ENCODE measurements at regions not wholly inside any gene's neighbourhood (a gene's known extent, or its start where the extent isn't known, plus 50 kb on each side); places are given as distances from the start of the nearest gene placed in this dataset.

GRCh38 chr12:12010277-12011039 lies 60.3 kb upstream of the BCL2L14 start:
- H3K4me1 Mint-ChIP-seq = peaks cover 45% of the 10 kb centered on the region
- peak overlapping the region; percentile 31 for H3K4me3 Mint-ChIP-seq
- H3K36me3 Mint-ChIP-seq (ENCODE audit: low read depth) = no peaks in the 10 kb centered on the region
- peaks cover 6% of the 10 kb centered on the region for H3K9me3 Mint-ChIP-seq
- no peak overlapping the region for H3K27ac Mint-ChIP-seq (ENCODE audit: unreplicated experiment)
- TF ChIP-seq CTCF (conservative IDR thresholded peaks at IDR 0.05) = no peak
- no peak for DNase-seq (ENCODE audit: low read depth, low spot score)
- H3K27me3 Mint-ChIP-seq (ENCODE audit: low read depth) = no peaks in the 10 kb centered on the region

- H3K27me3 Mint-ChIP-seq (ENCODE audit: low read depth) = no peaks in the 10 kb centered on the region
- no peak overlapping the region for H3K27ac Mint-ChIP-seq (ENCODE audit: unreplicated experiment)
- H3K4me1 Mint-ChIP-seq = peaks cover 48% of the 10 kb centered on the region
- no peaks in the 10 kb centered on the region for H3K36me3 Mint-ChIP-seq (ENCODE audit: low read depth)
- H3K4me3 Mint-ChIP-seq = no peak overlapping the region
- no peak for DNase-seq (ENCODE audit: low read depth, low spot score)
- TF ChIP-seq CTCF (conservative IDR thresholded peaks at IDR 0.05) = no peak
- peaks cover 3% of the 10 kb centered on the region for H3K9me3 Mint-ChIP-seq
Observed at GRCh38 chr12:12011880-12012260, 58.9 kb upstream of the BCL2L14 start.

GRCh38 chr12:12015073-12015685 lies 55.6 kb upstream of the BCL2L14 start:
- H3K36me3 Mint-ChIP-seq (ENCODE audit: low read depth) = no peaks in the 10 kb centered on the region
- peak overlapping the region; percentile 73 for H3K27ac Mint-ChIP-seq (ENCODE audit: unreplicated experiment)
- no peak for TF ChIP-seq CTCF (conservative IDR thresholded peaks at IDR 0.05)
- H3K9me3 Mint-ChIP-seq = no peaks in the 10 kb centered on the region
- no peak for DNase-seq (ENCODE audit: low read depth, low spot score)
- H3K27me3 Mint-ChIP-seq (ENCODE audit: low read depth) = no peaks in the 10 kb centered on the region
- H3K4me1 Mint-ChIP-seq = peaks cover 25% of the 10 kb centered on the region
- H3K4me3 Mint-ChIP-seq = no peak overlapping the region

GRCh38 chr12:12016284-12017100 lies 54.2 kb upstream of the BCL2L14 start:
- no peak for TF ChIP-seq CTCF (conservative IDR thresholded peaks at IDR 0.05)
- Mint-ChIP-seq H3K36me3 (ENCODE audit: low read depth) (no peaks in the 10 kb centered on the region), H3K27ac (ENCODE audit: unreplicated experiment) (peak overlapping the region; percentile 83), H3K4me3 (no peak overlapping the region), H3K27me3 (ENCODE audit: low read depth) (no peaks in the 10 kb centered on the region), H3K9me3 (no peaks in the 10 kb centered on the region), H3K4me1 (peaks cover 12% of the 10 kb centered on the region)
- no peak for DNase-seq (ENCODE audit: low read depth, low spot score)

GRCh38 chr12:12017135-12017581 lies 53.6 kb upstream of the BCL2L14 start:
- Mint-ChIP-seq H3K27ac (ENCODE audit: unreplicated experiment) (peak overlapping the region; percentile 30), H3K9me3 (no peaks in the 10 kb centered on the region), H3K27me3 (ENCODE audit: low read depth) (no peaks in the 10 kb centered on the region), H3K4me3 (no peak overlapping the region), H3K4me1 (peaks cover 7% of the 10 kb centered on the region), H3K36me3 (ENCODE audit: low read depth) (no peaks in the 10 kb centered on the region)
- no peak for TF ChIP-seq CTCF (conservative IDR thresholded peaks at IDR 0.05)
- DNase-seq (ENCODE audit: low read depth, low spot score) = no peak

Measured in neural crest cell (in vitro differentiated cells).